Activated T-helper 17 cell treated with anti-CD3 and anti-CD28 coated beads, Interleukin-2, amount 50 U/mL, for 72 hours (primary cell): ENCODE measurements at regions not wholly inside any gene's neighbourhood (a gene's known extent, or its start where the extent isn't known, plus 50 kb on each side); places are given as distances from the start of the nearest gene placed in this dataset.
"Not testable (repeated sequence)": the region's sequence is repeated elsewhere in the genome, so short reads cannot be mapped to it uniquely, and the experiment has no call there.

Source experiments
- ATAC-seq: fragments of 150-1000 bp; cut with Tn5 transposase; replicated peaks from 2 replicates; pipeline ENCODE4 v1.10.0; 2021; ENCODE audit warnings: mild to moderate bottlenecking, moderate library complexity
- H3K27ac Mint-ChIP-seq: one replicate; pipeline ENCODE4 v1.8.0; 2022; ENCODE audit warnings: mixed read lengths
- H3K27me3 Mint-ChIP-seq: one replicate; pipeline ENCODE4 v1.8.0; 2022; ENCODE audit warnings: mixed read lengths
- H3K36me3 Mint-ChIP-seq: one replicate; pipeline ENCODE4 v1.8.0; 2022; ENCODE audit warnings: low read depth, mild to moderate bottlenecking, mixed read lengths
- H3K4me1 Mint-ChIP-seq: one replicate; pipeline ENCODE4 v1.8.0; 2022; ENCODE audit warnings: mixed read lengths
- H3K4me3 Mint-ChIP-seq: one replicate; pipeline ENCODE4 v1.8.0; 2022; ENCODE audit warnings: mild to moderate bottlenecking, mixed read lengths
- H3K9me3 Mint-ChIP-seq: one replicate; pipeline ENCODE4 v1.8.0; 2022; ENCODE audit warnings: mixed read lengths

- Mint-ChIP-seq H3K36me3 (no peaks in the 10 kb centered on the region), H3K4me1 (no peaks in the 10 kb centered on the region), H3K27ac (no peak overlapping the region), H3K27me3 (peaks cover 3% of the 10 kb centered on the region), H3K9me3 (peaks cover 7% of the 10 kb centered on the region), H3K4me3 (no peak overlapping the region)
- no peak for ATAC-seq
Observed at GRCh38 chr6:167667204-167668018, 159.3 kb upstream of the AFDN start.

GRCh38 chr6:167668019-167668753 is 158.5 kb upstream of the AFDN start:
- Mint-ChIP-seq H3K36me3 (no peaks in the 10 kb centered on the region), H3K4me1 (no peaks in the 10 kb centered on the region), H3K4me3 (no peak overlapping the region), H3K27me3 (peaks cover 3% of the 10 kb centered on the region), H3K27ac (no peak overlapping the region), H3K9me3 (peaks cover 10% of the 10 kb centered on the region)
- ATAC-seq: no peak

GRCh38 chr6:167668754-167669552 is 157.8 kb upstream of the AFDN start:
- Mint-ChIP-seq H3K27ac (no peak overlapping the region), H3K9me3 (peaks cover 10% of the 10 kb centered on the region), H3K36me3 (no peaks in the 10 kb centered on the region), H3K4me1 (no peaks in the 10 kb centered on the region), H3K27me3 (peaks cover 3% of the 10 kb centered on the region), H3K4me3 (no peak overlapping the region)
- no peak for ATAC-seq

- peaks cover 7% of the 10 kb centered on the region for H3K27me3 Mint-ChIP-seq
- no peak for ATAC-seq
- H3K4me1 Mint-ChIP-seq: no peaks in the 10 kb centered on the region
- H3K27ac Mint-ChIP-seq: no peak overlapping the region
- no peak overlapping the region for H3K4me3 Mint-ChIP-seq
- H3K9me3 Mint-ChIP-seq: peaks cover 10% of the 10 kb centered on the region
- H3K36me3 Mint-ChIP-seq: no peaks in the 10 kb centered on the region
Observed at GRCh38 chr6:167669553-167669849, 157.2 kb upstream of the AFDN start.

- H3K36me3 Mint-ChIP-seq: no peaks in the 10 kb centered on the region
- H3K4me3 Mint-ChIP-seq: no peak overlapping the region
- ATAC-seq: no peak
- H3K27ac Mint-ChIP-seq: no peak overlapping the region
- H3K4me1 Mint-ChIP-seq: no peaks in the 10 kb centered on the region
- H3K9me3 Mint-ChIP-seq: peaks cover 10% of the 10 kb centered on the region
- H3K27me3 Mint-ChIP-seq: peaks cover 12% of the 10 kb centered on the region
Observed at GRCh38 chr6:167669870-167670802, 156.6 kb upstream of the AFDN start.

GRCh38 chr6:167670938-167671338 is 155.8 kb upstream of the AFDN start:
- H3K27me3 Mint-ChIP-seq: peaks cover 16% of the 10 kb centered on the region
- ATAC-seq: no peak
- no peaks in the 10 kb centered on the region for H3K36me3 Mint-ChIP-seq
- H3K4me3 Mint-ChIP-seq: no peak overlapping the region
- peaks cover 10% of the 10 kb centered on the region for H3K9me3 Mint-ChIP-seq
- H3K27ac Mint-ChIP-seq: no peak overlapping the region
- no peaks in the 10 kb centered on the region for H3K4me1 Mint-ChIP-seq

- H3K27me3 Mint-ChIP-seq: peaks cover 22% of the 10 kb centered on the region
- not testable (repeated sequence) for H3K4me1 Mint-ChIP-seq, H3K4me3 Mint-ChIP-seq, H3K27ac Mint-ChIP-seq, ATAC-seq, H3K36me3 Mint-ChIP-seq, H3K9me3 Mint-ChIP-seq
Observed at GRCh38 chr6:167671379-167671976, 155.2 kb upstream of the AFDN start.

GRCh38 chr6:167671977-167672687 is 154.6 kb upstream of the AFDN start:
- Mint-ChIP-seq H3K9me3 (peaks cover 10% of the 10 kb centered on the region), H3K27me3 (peaks cover 26% of the 10 kb centered on the region), H3K27ac (no peak overlapping the region), H3K36me3 (no peaks in the 10 kb centered on the region), H3K4me1 (no peaks in the 10 kb centered on the region), H3K4me3 (no peak overlapping the region)
- no peak for ATAC-seq

GRCh38 chr6:167672738-167673137 is 154.0 kb upstream of the AFDN start:
- Mint-ChIP-seq H3K36me3 (no peaks in the 10 kb centered on the region), H3K4me3 (no peak overlapping the region), H3K27me3 (peaks cover 28% of the 10 kb centered on the region)

GRCh38 chr6:167673946-167674345 is 152.8 kb upstream of the AFDN start:
- ATAC-seq: no peak
- Mint-ChIP-seq H3K36me3 (no peaks in the 10 kb centered on the region), H3K27ac (no peak overlapping the region)

More at GRCh38 chr6:167672738-167673137, 154.0 kb upstream of the AFDN start:
- H3K9me3 Mint-ChIP-seq: peaks cover 10% of the 10 kb centered on the region
- no peak overlapping the region for H3K27ac Mint-ChIP-seq
- H3K4me1 Mint-ChIP-seq: no peaks in the 10 kb centered on the region
- ATAC-seq: no peak

GRCh38 chr6:167674486-167674885 is 152.2 kb upstream of the AFDN start:
- no peaks in the 10 kb centered on the region for H3K36me3 Mint-ChIP-seq
- H3K9me3 Mint-ChIP-seq: peaks cover 10% of the 10 kb centered on the region
- ATAC-seq: no peak
- peaks cover 38% of the 10 kb centered on the region for H3K27me3 Mint-ChIP-seq
- no peak overlapping the region for H3K27ac Mint-ChIP-seq
- no peaks in the 10 kb centered on the region for H3K4me1 Mint-ChIP-seq
- H3K4me3 Mint-ChIP-seq: no peak overlapping the region

More at GRCh38 chr6:167673946-167674345, 152.8 kb upstream of the AFDN start:
- peaks cover 10% of the 10 kb centered on the region for H3K9me3 Mint-ChIP-seq
- H3K4me3 Mint-ChIP-seq: no peak overlapping the region
- H3K27me3 Mint-ChIP-seq: peaks cover 33% of the 10 kb centered on the region
- no peaks in the 10 kb centered on the region for H3K4me1 Mint-ChIP-seq

GRCh38 chr6:167676000-167676665 is 150.6 kb upstream of the AFDN start:
- ATAC-seq: no peak
- H3K36me3 Mint-ChIP-seq: no peaks in the 10 kb centered on the region
- peaks cover 53% of the 10 kb centered on the region for H3K27me3 Mint-ChIP-seq
- peaks cover 10% of the 10 kb centered on the region for H3K9me3 Mint-ChIP-seq
- no peak overlapping the region for H3K27ac Mint-ChIP-seq
- H3K4me3 Mint-ChIP-seq: no peak overlapping the region
- H3K4me1 Mint-ChIP-seq: no peaks in the 10 kb centered on the region
